ENCODE measurements at regions not wholly inside any gene's neighbourhood (a gene's known extent, or its start where the extent isn't known, plus 50 kb on each side); places are given as distances from the start of the nearest gene placed in this dataset.

DNA sequence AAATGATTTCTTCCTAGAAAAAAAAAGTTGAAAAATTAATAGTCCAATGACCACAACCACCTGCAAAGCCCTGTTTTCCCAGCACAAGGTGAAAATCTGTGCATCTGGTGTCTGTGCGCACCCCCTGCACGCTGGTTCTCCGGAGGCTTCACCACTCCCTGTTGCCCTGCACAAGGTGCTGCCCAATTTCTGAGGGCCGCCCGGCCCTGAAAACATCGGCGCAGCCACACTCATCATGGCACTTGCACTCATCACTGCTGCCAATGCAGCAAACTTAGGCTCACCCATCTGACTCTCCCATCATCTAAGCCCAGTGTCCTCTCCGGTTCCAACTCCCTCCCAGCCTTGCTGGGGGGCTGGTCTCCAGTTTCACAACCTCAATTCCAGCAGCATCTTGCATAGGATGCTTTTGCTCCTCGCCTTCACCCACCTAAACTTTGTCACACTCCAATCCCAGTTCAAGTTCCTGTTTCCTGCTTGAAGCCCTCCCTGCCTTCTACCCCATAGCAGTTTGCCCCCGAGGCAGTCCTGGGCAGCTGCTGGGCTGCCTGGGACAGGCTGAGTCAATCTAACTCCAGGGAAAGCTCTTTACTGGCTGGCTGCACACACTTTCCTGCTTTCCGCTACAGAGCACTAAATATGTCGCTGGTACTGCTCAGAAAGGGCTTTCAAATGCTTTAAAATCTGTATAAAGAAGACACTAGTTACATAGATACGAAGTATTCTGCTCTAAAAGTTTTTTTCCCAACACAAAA is 522.5 kb upstream of the ID2 start:
- H3K36me3 Mint-ChIP-seq (ENCODE audit: low read depth), result peaks cover 5% of the 10 kb centered on the region
- no peak overlapping the region for H3K4me3 Mint-ChIP-seq
- H3K4me1 Mint-ChIP-seq (ENCODE audit: low read depth), result peaks cover 15% of the 10 kb centered on the region
- no peaks in the 10 kb centered on the region for H3K27me3 Mint-ChIP-seq (ENCODE audit: insufficient read depth)
- H3K27ac Mint-ChIP-seq, result no peak overlapping the region
- no peak for DNase-seq (ENCODE audit: low spot score)
- peaks cover 29% of the 10 kb centered on the region for H3K9me3 Mint-ChIP-seq
- intact Hi-C loops (cut with micrococcal nuclease), result loop anchor here (5.0 to 10.0 kb wide), 3 partner anchors 225 to 595 kb away; no protein-coding TSS in a partner anchor

DNA sequence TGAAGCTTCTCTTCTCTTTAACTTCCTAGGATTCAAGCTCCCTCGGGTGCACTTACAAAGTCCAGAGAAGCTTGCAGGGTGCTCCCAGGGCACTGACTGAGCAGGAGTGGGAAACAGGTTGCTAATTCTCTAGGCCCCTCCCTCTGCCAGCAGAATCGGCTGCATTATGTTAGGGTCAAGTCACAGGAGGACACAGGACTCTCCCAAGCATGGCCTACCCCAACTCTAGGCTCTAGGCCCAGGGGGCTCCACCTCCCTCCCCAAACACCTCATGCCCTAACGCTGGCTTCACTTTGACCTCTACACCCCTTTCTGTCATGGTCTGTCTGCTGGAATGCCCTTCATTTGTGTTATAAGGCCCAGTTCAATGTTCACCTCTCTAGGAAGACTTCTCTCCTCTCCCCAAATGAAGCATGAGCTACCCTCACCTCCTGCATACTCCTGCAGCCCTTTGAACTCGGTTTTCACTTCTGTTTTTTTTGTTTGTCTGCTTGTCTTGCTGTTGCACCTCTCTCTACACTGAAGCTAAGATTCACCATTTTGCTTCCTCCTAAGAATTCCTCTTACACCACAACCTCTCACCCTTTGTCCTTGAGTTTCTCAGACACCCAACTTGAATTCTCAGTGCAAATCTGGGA is 521.8 kb upstream of the ID2 start:
- no peaks in the 10 kb centered on the region for H3K27me3 Mint-ChIP-seq (ENCODE audit: insufficient read depth)
- H3K36me3 Mint-ChIP-seq (ENCODE audit: low read depth), result peaks cover 5% of the 10 kb centered on the region
- peaks cover 8% of the 10 kb centered on the region for H3K4me1 Mint-ChIP-seq (ENCODE audit: low read depth)
- H3K27ac Mint-ChIP-seq, result no peak overlapping the region
- H3K9me3 Mint-ChIP-seq, result peaks cover 25% of the 10 kb centered on the region
- intact Hi-C loops (cut with micrococcal nuclease), result loop anchor here (5.0 to 10.0 kb wide), 3 partner anchors 225 to 595 kb away; no protein-coding TSS in a partner anchor
- H3K4me3 Mint-ChIP-seq, result no peak overlapping the region
- no peak for DNase-seq (ENCODE audit: low spot score)

DNA sequence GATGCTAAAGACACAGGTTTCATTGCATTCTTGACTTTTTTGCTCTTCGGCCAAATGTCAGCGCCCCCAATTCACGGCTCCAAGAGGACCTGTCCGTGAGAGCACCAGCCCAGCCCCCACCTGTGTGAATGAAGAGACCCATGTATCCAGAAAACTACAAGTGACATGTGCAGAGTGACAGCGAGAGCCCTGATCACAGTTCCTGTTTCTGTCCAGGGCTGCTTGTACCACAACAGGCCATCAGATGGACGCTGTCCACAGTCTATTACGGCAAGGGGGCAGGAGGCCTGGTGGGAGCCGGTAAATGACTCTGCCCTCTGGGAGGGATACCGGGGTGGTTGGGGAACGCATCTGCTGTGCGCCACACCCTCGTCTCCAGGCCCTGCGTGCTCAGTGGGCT is 520.9 kb upstream of the ID2 start:
- Mint-ChIP-seq H3K4me3 (no peak overlapping the region), H3K9me3 (peaks cover 21% of the 10 kb centered on the region), H3K4me1 (ENCODE audit: low read depth) (no peaks in the 10 kb centered on the region), H3K27me3 (ENCODE audit: insufficient read depth) (no peaks in the 10 kb centered on the region), H3K27ac (no peak overlapping the region), H3K36me3 (ENCODE audit: low read depth) (peaks cover 2% of the 10 kb centered on the region)
- intact Hi-C loops (cut with micrococcal nuclease), result no loop called here
- DNase-seq (ENCODE audit: low spot score), result no peak

DNA sequence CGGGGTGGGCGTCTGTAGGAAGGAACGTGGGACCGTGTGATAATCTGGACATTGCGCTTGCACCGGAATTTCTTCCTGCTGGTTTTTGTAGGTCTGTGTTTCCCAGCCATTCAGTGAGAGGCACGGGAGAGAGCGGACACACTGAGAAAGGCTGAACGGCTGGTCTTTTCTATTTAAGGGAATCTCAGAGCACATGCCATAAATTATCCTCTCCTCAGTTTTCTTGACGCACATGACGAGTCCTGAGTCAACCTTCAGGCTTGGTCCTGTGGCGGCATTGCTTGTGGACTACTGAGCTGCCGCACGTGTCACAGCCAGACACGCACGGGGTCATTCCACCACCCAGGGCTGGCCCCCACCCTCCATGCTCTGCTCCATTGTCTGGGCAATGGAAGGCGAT is 519.3 kb upstream of the ID2 start:
- no peak overlapping the region for H3K4me3 Mint-ChIP-seq

DNA sequence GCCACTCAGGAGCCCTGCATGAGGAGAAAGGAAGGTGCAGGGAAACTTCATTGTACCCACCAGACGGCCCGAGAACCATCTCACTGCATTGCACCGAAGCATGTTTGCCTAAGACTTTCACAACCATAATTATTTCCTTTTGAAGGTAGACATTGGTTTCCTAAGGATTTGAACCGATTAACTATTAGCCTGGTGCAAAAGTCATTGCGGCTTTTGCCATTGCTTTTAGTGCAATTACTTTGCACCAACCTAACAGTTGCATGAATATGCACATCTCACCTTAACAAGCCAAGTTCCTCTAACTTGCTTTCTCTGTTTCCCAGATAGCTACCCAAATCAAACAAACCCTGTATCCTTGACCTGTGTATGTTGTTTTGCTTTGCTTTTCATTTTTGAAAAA is 516.3 kb upstream of the ID2 start:
- intact Hi-C loops (cut with micrococcal nuclease), result loop anchor here (5.0 kb wide), 1 partner anchor 72 kb away; no protein-coding TSS in a partner anchor
- no peak overlapping the region for H3K4me3 Mint-ChIP-seq
- no peak for DNase-seq (ENCODE audit: low spot score)
- peaks cover 8% of the 10 kb centered on the region for H3K9me3 Mint-ChIP-seq
- peaks cover 13% of the 10 kb centered on the region for H3K4me1 Mint-ChIP-seq (ENCODE audit: low read depth)
- no peak overlapping the region for H3K27ac Mint-ChIP-seq
- no peaks in the 10 kb centered on the region for H3K36me3 Mint-ChIP-seq (ENCODE audit: low read depth)
- no peaks in the 10 kb centered on the region for H3K27me3 Mint-ChIP-seq (ENCODE audit: insufficient read depth)

More for the DNA sequence above, 519.3 kb upstream of the ID2 start:
- H3K9me3 Mint-ChIP-seq, result peaks cover 12% of the 10 kb centered on the region
- no peak for DNase-seq (ENCODE audit: low spot score)
- intact Hi-C loops (cut with micrococcal nuclease), result no loop called here
- H3K36me3 Mint-ChIP-seq (ENCODE audit: low read depth), result peaks cover 2% of the 10 kb centered on the region
- no peaks in the 10 kb centered on the region for H3K4me1 Mint-ChIP-seq (ENCODE audit: low read depth)
- no peaks in the 10 kb centered on the region for H3K27me3 Mint-ChIP-seq (ENCODE audit: insufficient read depth)
- no peak overlapping the region for H3K27ac Mint-ChIP-seq

DNA sequence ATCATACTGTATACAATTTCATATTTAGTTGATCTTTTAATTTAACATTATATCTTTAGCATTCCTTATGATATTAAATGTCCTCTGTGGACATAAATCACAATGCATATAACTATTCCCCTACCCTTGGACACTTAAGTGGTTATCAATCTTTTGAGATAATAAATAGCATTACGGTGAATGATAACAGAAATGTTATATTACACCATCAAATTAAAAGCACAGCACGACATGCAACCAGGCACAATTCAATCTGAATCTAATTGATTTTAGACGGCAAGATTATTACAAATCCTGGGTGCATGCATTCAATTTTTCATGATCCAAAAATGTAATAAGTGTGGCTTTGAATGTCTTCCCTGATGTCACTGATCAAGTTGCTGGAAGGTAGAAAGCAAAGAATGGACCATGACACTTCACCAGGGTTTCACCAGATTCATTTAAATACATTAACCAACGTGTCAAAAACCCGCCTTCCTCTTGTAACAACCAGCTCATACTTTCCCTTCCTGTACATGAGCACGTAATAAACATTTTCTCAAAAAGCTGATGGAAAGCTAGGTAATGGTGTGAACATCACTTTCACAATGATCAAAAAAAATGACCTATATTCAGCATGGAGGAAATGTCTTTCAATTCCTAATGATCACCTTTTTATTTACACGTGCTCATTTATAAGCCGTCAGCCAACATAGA is 513.7 kb upstream of the ID2 start:
- no peak for DNase-seq (ENCODE audit: low spot score)
- intact Hi-C loops (cut with micrococcal nuclease), result loop anchor here (1.0 to 5.0 kb wide), 2 partner anchors 13 to 69 kb away; no protein-coding TSS in a partner anchor
- Mint-ChIP-seq H3K4me1 (ENCODE audit: low read depth) (peaks cover 13% of the 10 kb centered on the region), H3K27me3 (ENCODE audit: insufficient read depth) (no peaks in the 10 kb centered on the region), H3K36me3 (ENCODE audit: low read depth) (peaks cover 2% of the 10 kb centered on the region), H3K4me3 (no peak overlapping the region), H3K9me3 (peaks cover 8% of the 10 kb centered on the region), H3K27ac (peak overlapping the region; percentile 73)

DNA sequence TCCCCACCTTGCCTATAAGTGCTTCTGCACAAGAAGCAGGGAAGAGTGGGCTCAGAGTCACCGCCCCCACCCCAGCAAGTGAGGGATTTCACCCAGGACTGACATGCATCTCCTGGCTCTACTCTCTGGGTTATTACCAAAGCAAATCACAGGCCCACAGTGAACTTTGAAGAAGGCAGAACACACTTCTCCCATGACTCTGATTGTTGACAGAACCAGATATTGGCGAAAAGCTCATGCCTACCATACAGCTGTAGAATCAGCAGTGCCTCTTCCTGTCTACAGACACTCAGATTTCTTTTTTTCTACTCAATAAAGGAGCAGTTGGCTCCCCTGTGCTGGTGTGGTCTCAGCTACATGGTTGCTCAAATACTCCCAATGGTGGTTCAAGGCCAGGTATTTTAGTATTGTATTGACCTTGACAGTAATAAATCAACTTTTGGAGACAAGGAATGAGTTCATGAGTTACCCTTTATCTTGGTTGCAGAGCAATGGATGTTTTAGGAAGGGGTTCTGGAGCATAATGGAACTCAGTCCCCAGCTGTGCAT is 512.9 kb upstream of the ID2 start:
- H3K27ac Mint-ChIP-seq, result peak overlapping the region; percentile 73
- peaks cover 2% of the 10 kb centered on the region for H3K36me3 Mint-ChIP-seq (ENCODE audit: low read depth)
- no peak overlapping the region for H3K4me3 Mint-ChIP-seq
- H3K9me3 Mint-ChIP-seq, result peaks cover 8% of the 10 kb centered on the region
- no peak for DNase-seq (ENCODE audit: low spot score)
- intact Hi-C loops (cut with micrococcal nuclease), result loop anchor here (1.0 to 5.0 kb wide), 2 partner anchors 14 to 68 kb away; no protein-coding TSS in a partner anchor
- peaks cover 13% of the 10 kb centered on the region for H3K4me1 Mint-ChIP-seq (ENCODE audit: low read depth)
- H3K27me3 Mint-ChIP-seq (ENCODE audit: insufficient read depth), result no peaks in the 10 kb centered on the region

DNA sequence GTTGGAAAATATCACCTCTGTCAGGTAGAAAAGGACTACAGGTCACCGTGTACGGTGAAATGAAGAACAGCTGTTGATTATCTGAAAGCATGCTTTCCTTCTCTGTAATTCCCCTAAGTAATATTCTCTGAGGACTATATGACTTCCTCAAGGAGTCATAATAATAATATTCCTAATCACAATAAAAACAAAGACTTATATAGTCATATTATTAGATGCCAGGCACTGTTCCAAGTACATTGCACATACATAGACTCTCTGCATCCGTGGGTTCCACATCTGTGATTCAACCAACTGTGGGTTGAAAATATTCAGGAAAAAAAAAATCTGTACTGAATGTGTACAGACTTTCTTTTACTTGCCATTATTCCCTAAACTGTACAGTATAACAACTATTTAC is 512.4 kb upstream of the ID2 start:
- H3K9me3 Mint-ChIP-seq, result peaks cover 5% of the 10 kb centered on the region
- no peak overlapping the region for H3K4me3 Mint-ChIP-seq
- no peaks in the 10 kb centered on the region for H3K27me3 Mint-ChIP-seq (ENCODE audit: insufficient read depth)
- no peak for DNase-seq (ENCODE audit: low spot score)
- no peak overlapping the region for H3K27ac Mint-ChIP-seq
- intact Hi-C loops (cut with micrococcal nuclease), result loop anchor here (5.0 kb wide), 1 partner anchor 68 kb away; no protein-coding TSS in a partner anchor
- H3K36me3 Mint-ChIP-seq (ENCODE audit: low read depth), result peaks cover 2% of the 10 kb centered on the region
- peaks cover 13% of the 10 kb centered on the region for H3K4me1 Mint-ChIP-seq (ENCODE audit: low read depth)

DNA sequence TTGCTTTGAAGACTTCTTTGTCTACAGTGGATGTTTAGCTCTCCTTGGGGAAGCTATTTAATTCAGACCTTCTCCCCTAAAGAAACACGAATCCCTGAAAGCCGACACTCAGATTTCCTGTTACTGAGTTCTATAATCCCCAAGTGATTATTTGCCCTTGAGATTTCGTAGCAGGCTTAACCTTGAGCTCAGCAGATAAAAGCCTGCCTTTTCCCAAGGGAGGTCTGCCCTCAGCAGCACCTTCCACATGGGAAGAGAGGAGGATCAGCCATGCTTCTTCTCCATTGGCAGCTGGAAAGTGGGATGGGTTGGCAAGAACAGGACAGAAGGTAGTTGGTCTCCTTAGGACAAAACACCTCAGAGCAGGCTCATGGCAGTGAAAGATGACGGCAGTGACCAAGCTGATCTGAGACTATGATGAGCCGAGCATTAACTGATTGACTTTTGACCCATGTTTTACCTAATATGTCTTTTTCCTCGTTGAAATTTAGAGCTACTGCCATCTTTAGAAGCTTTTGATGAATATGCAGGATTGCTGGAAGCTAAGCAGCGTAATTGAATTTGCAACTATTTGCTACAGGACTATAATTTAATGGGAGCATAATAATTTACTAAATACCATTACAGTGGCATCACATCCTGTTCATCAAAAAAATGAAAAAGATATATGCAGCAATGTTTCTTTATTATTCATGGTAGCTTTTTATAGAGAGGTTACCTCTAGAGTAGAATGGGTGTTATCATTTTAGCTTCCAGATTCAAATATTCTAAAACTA is 511.1 kb upstream of the ID2 start:
- intact Hi-C loops (cut with micrococcal nuclease), result no loop called here
- H3K4me1 Mint-ChIP-seq (ENCODE audit: low read depth), result peaks cover 13% of the 10 kb centered on the region

DNA sequence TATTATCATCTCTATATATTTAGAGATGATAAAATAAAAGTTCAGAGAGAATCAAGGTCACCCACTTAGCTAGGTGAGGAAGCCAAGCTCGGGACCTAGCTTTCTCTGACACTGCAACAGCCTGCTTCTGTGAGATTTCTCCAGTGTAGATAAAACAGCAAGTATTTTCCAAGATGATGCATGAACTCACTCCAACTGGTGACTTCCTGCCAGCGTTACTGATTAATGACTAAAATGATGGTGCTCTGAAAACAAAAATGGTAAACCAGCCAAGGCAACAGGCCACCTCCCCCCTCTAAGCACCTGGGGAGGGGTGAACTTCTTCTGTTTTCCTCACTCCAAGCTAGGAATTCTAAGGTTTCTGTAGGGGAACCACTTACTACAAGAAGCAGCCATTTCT is 510.2 kb upstream of the ID2 start:
- intact Hi-C loops (cut with micrococcal nuclease), result no loop called here
- Mint-ChIP-seq H3K27me3 (ENCODE audit: insufficient read depth) (peaks cover 6% of the 10 kb centered on the region), H3K9me3 (peaks cover 4% of the 10 kb centered on the region), H3K36me3 (ENCODE audit: low read depth) (peaks cover 2% of the 10 kb centered on the region), H3K4me3 (no peak overlapping the region), H3K27ac (no peak overlapping the region), H3K4me1 (ENCODE audit: low read depth) (peaks cover 13% of the 10 kb centered on the region)
- DNase-seq (ENCODE audit: low spot score), result no peak

More for the DNA sequence above, 511.1 kb upstream of the ID2 start:
- peaks cover 2% of the 10 kb centered on the region for H3K36me3 Mint-ChIP-seq (ENCODE audit: low read depth)
- peaks cover 4% of the 10 kb centered on the region for H3K9me3 Mint-ChIP-seq
- no peak overlapping the region for H3K4me3 Mint-ChIP-seq
- no peak overlapping the region for H3K27ac Mint-ChIP-seq
- DNase-seq (ENCODE audit: low spot score), result no peak
- H3K27me3 Mint-ChIP-seq (ENCODE audit: insufficient read depth), result peaks cover 4% of the 10 kb centered on the region

DNA sequence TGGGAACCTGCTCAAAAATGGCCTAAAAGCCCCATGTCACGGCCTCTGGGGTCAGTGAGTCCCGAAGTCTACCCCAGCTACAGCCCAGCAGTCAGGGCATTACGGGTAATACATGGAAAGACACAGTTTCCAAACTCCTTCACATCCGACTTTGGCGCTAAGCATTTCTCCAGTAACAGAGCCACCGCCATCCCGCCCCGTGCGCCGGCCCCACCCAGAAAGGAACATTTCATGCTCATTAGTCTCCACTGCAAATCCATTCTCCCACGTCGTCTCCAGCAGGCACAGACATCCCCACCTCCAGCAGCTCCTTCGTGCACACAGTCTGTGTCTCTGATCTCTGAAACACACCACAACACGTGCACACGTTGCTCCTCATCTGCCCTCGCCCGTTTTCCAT is 509.2 kb upstream of the ID2 start:
- peaks cover 2% of the 10 kb centered on the region for H3K36me3 Mint-ChIP-seq (ENCODE audit: low read depth)
- peaks cover 13% of the 10 kb centered on the region for H3K4me1 Mint-ChIP-seq (ENCODE audit: low read depth)
- intact Hi-C loops (cut with micrococcal nuclease), result no loop called here
- H3K27ac Mint-ChIP-seq, result no peak overlapping the region
- H3K27me3 Mint-ChIP-seq (ENCODE audit: insufficient read depth), result peaks cover 6% of the 10 kb centered on the region
- no peak for DNase-seq (ENCODE audit: low spot score)
- peaks cover 4% of the 10 kb centered on the region for H3K9me3 Mint-ChIP-seq
- no peak overlapping the region for H3K4me3 Mint-ChIP-seq

DNA sequence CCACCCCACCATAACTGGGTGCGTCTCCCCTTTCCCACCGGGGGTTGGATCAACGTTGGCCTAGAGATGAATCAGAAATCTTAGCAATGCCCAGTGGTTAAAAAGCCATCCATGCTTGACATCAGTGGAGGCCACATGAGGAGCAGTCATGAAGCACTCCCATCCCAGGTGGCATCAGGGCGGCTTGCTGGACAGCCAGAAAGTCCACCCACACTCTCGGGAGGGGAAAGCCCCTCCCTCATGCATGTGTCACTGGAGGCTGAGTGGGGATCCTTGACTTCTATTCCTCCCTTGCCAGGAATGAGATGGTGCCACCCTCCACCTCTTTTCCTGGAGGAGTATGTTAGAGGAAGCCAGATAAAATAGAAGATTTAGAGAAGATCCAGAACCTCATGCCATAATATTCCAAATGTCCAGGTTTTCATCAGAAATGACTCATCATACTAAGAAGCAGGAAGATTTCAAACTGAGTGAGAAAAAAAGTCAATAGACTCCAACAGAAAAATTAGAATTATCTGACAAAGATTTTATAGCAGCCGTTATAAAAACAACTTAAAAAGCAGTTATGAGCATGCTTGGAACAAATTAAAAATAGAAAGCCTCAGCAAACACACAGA is 507.1 kb upstream of the ID2 start:
- Mint-ChIP-seq H3K4me1 (ENCODE audit: low read depth) (no peaks in the 10 kb centered on the region), H3K36me3 (ENCODE audit: low read depth) (peaks cover 2% of the 10 kb centered on the region), H3K9me3 (peaks cover 4% of the 10 kb centered on the region), H3K27ac (no peak overlapping the region), H3K27me3 (ENCODE audit: insufficient read depth) (peaks cover 8% of the 10 kb centered on the region), H3K4me3 (no peak overlapping the region)
- no peak for DNase-seq (ENCODE audit: low spot score)
- intact Hi-C loops (cut with micrococcal nuclease), result no loop called here

Data from activated T-helper 1 cell treated with anti-CD3 and anti-CD28 coated beads, Interleukin-12 subunit alpha, Interleukin-12 subunit beta, Interleukin-2, Interleukin-4 antibody, amounts not matched to agents 30 ng/mL and 10 ng/mL and 1 ng/mL, durations not matched to agents 14 hours and 24 hours and 36 hours (primary cell).